Ascending aorta (tissue), 2 donors: ENCODE measurements at regions not wholly inside any gene's neighbourhood (a gene's known extent, or its start where the extent isn't known, plus 50 kb on each side); places are given as distances from the start of the nearest gene placed in this dataset.

Experiments used
- DNase-seq, 2 donors: peaks; one replicate each; pipeline ENCODE4 v3.0.0-alpha.2; 2019; ENCODE audit warnings: low spot score in 2 of 2
- H3K27ac ChIP-seq, 2 donors: fragments of 200-600 bp; sonication (generic); one replicate each; pipeline ENCODE4 v1.5.1; 2016 to 2017; ENCODE audit warnings: mild to moderate bottlenecking in 1 of 2
- H3K27me3 ChIP-seq: fragments of 200-600 bp; sonication (generic); one replicate; pipeline ENCODE4 v1.5.1; 2017
- H3K36me3 ChIP-seq, 2 donors: fragments of 200-600 bp; sonication (generic); one replicate each; pipeline ENCODE4 v1.5.1; 2016
- H3K4me1 ChIP-seq, 2 donors: fragments of 200-600 bp; sonication (generic); one replicate each; pipeline ENCODE4 v1.5.1; 2016 to 2017; ENCODE audit warnings: mild to moderate bottlenecking in 1 of 2
- H3K4me3 ChIP-seq, 2 donors: fragments of 200-600 bp; sonication (generic); one replicate each; pipeline ENCODE4 v1.5.1; 2016 to 2017; ENCODE audit warnings: mild to moderate bottlenecking in 1 of 2
- H3K9me3 ChIP-seq, 2 donors: fragments of 200-600 bp; sonication (generic); one replicate each; pipeline ENCODE4 v1.5.1; 2016
- CTCF ChIP-seq, 3 experiments: fragments of 200-600 bp in 2 of 3; fragments of 450-650 bp in 1 of 3; sonication (generic) in 2 of 3; IDR thresholded peaks; one replicate each; pipeline ENCODE4 v1.5.1; 2016 to 2019; ENCODE audit warnings: antibody characterized with exemption in 3 of 3, mild to moderate bottlenecking in 1 of 3, moderate library complexity in 1 of 3
- intact Hi-C: fragments of 100-400 bp; cut with DNase I; formaldehyde crosslinking; loops from one replicate; pipeline ENCODE4 v1.15.1; 2023

DNA sequence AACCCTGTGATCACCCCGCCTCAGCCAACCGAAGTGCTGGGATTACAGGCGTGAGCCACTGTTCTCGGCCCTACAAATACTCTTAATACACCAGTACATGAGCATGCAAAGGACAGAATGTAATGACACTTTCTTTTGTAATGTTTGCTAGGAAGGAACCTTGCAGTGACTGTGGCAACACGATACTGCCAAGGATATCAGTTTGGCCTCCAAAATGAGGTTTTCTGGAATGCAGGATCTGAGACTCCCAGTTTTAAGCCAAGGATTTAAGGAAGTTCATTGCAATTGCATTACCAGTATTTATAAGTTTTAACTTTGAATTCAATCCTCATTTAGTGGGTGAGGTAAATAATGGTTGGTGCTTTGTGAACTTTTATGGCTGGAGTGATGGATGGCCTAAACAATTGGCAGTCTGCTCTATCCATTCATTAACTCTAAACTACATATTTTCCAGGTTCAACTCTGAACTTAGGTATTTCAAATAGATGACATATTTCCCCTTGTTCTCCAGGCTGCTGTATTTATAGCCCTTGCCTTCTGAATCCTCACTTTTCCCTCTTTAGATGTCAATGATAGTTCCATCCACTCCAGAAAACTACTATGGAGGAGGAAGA lies 330.3 kb downstream of the C11orf87 start:
- Histone ChIP-seq H3K36me3 (no peaks in the 10 kb centered on the region), H3K4me3 (no peak overlapping the region), H3K27ac (no peak overlapping the region), H3K4me1 (no peaks in the 10 kb centered on the region), H3K27me3 (no peaks in the 10 kb centered on the region), H3K9me3 (no peaks in the 10 kb centered on the region)
- DNase-seq = no peak
- intact Hi-C loops = no loop called here
- no peak for TF ChIP-seq CTCF (IDR thresholded peaks at IDR 0.05)

DNA sequence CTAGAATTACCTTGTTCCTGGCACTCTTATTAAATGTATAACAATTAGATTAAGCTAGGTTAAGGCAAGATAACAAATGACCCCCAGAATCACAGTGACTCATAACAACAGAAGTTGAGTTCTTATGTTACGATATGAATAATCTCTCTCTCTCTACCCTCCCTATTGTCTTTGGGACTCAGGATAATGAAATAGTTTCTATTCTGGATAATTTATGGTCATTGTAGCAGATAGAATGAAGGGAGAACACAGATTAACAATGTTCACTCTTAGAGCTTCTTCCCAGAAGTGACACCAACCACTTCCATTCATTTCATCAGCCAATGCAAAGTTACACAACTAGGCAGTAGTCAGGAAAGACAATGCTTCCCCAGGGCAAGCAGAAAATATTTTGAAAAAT lies 334.5 kb downstream of the C11orf87 start:
- H3K4me3 ChIP-seq = no peak overlapping the region
- H3K9me3 ChIP-seq = no peaks in the 10 kb centered on the region
- no peaks in the 10 kb centered on the region for H3K27me3 ChIP-seq
- no peaks in the 10 kb centered on the region for H3K4me1 ChIP-seq
- no peaks in the 10 kb centered on the region for H3K36me3 ChIP-seq
- intact Hi-C loops = no loop called here
- no peak overlapping the region for H3K27ac ChIP-seq
- TF ChIP-seq CTCF (IDR thresholded peaks at IDR 0.05) = no peak
- no peak for DNase-seq

- no peak for DNase-seq
- intact Hi-C loops = no loop called here
These were observed 335.0 kb downstream of the C11orf87 start for GRCh38 chr11:109756951-109757350.

GRCh38 chr11:109762546-109762945 lies 330.6 kb upstream of the ZC3H12C start:
- no peak overlapping the region for H3K27ac ChIP-seq
- no peaks in the 10 kb centered on the region for H3K9me3 ChIP-seq
- no peaks in the 10 kb centered on the region for H3K36me3 ChIP-seq
- no peaks in the 10 kb centered on the region for H3K4me1 ChIP-seq
- DNase-seq = no peak
- H3K4me3 ChIP-seq = no peak overlapping the region
- intact Hi-C loops = no loop called here
- TF ChIP-seq CTCF (IDR thresholded peaks at IDR 0.05) = no peak
- no peaks in the 10 kb centered on the region for H3K27me3 ChIP-seq

More at GRCh38 chr11:109756951-109757350, 335.0 kb downstream of the C11orf87 start:
- Histone ChIP-seq H3K27ac (no peak overlapping the region), H3K4me3 (no peak overlapping the region), H3K9me3 (no peaks in the 10 kb centered on the region), H3K27me3 (no peaks in the 10 kb centered on the region), H3K4me1 (no peaks in the 10 kb centered on the region), H3K36me3 (no peaks in the 10 kb centered on the region)
- TF ChIP-seq CTCF (IDR thresholded peaks at IDR 0.05) = no peak

DNA sequence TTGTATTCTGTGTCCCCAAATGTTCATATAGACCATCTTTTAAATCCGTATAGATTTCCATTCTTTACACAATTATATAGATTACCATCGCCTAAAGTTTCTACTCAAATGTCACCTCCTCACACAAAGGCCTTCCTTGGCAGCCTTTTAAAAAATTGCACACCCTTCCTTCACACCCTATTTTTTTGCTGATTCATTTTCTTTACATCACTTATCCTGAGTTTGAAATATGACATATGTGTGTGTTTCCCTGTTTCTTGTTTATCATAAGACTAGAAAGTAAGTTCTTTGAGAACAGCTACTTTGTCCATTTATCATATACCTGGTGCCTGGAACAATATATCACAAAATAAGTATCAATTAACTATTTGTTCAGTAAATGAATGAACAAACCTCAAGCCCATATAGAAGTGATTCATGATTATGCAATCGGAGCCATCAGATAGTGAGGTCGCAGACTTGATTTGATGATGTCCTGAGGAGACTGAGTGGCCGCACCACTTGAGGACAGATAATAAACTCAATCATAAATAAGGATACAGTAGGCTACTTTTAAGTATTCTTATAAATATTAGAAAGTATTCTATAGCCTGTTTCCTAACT lies 327.4 kb upstream of the ZC3H12C start:
- no peak for TF ChIP-seq CTCF (IDR thresholded peaks at IDR 0.05)
- no peak overlapping the region for H3K27ac ChIP-seq
- no peaks in the 10 kb centered on the region for H3K4me1 ChIP-seq
- H3K27me3 ChIP-seq = no peaks in the 10 kb centered on the region
- DNase-seq = no peak
- H3K36me3 ChIP-seq = no peaks in the 10 kb centered on the region
- H3K4me3 ChIP-seq = no peak overlapping the region
- H3K9me3 ChIP-seq = no peaks in the 10 kb centered on the region
- intact Hi-C loops = no loop called here
